ENCODE measurements at regions not wholly inside any gene's neighbourhood (a gene's known extent, or its start where the extent isn't known, plus 50 kb on each side); places are given as distances from the start of the nearest gene placed in this dataset.

- ATAC-seq, result no peak
- no peak for TF ChIP-seq SNAI2 (CRISPR knock-in tag; IDR thresholded peaks at IDR 0.05)
- no peak for TF ChIP-seq ZFP30 (CRISPR knock-in tag; IDR thresholded peaks at IDR 0.05)
- TF ChIP-seq ISL1 (CRISPR knock-in tag; IDR thresholded peaks at IDR 0.05), result no peak
- no peak for TF ChIP-seq TCF4 (CRISPR knock-in tag; IDR thresholded peaks at IDR 0.05; ENCODE audit: borderline replicate concordance)
- TF ChIP-seq ZC3H10 (CRISPR knock-in tag; IDR thresholded peaks at IDR 0.05), result no peak
- TF ChIP-seq GLIS3 (CRISPR knock-in tag; IDR thresholded peaks at IDR 0.05), result no peak
- TF ChIP-seq PATZ1 (CRISPR knock-in tag; IDR thresholded peaks at IDR 0.05; ENCODE audit: borderline replicate concordance), result no peak
- no peak for TF ChIP-seq CREB5 (CRISPR knock-in tag; IDR thresholded peaks at IDR 0.05; ENCODE audit: low read depth)
- TF ChIP-seq CSDC2 (CRISPR knock-in tag; IDR thresholded peaks at IDR 0.05), result no peak
Observed at GRCh38 chr2:176650838-176651555, 381.8 kb downstream of the MTX2 start.

GRCh38 chr2:176652300-176653182 lies 383.3 kb downstream of the MTX2 start:
- TF ChIP-seq ZNF565 (CRISPR knock-in tag; conservative IDR thresholded peaks at IDR 0.05; ENCODE audit: low read depth) (no peak), ZNF8 (CRISPR knock-in tag; IDR thresholded peaks at IDR 0.05) (no peak), CSRNP3 (CRISPR knock-in tag; IDR thresholded peaks at IDR 0.05) (no peak), OSR1 (CRISPR knock-in tag; IDR thresholded peaks at IDR 0.05) (no peak), BACH2 (CRISPR knock-in tag; IDR thresholded peaks at IDR 0.05; ENCODE audit: borderline replicate concordance) (no peak), ESRRG (CRISPR knock-in tag; IDR thresholded peaks at IDR 0.05) (no peak), POU6F1 (CRISPR knock-in tag; IDR thresholded peaks at IDR 0.05; ENCODE audit: borderline replicate concordance, low read depth) (no peak), SNAI2 (CRISPR knock-in tag; IDR thresholded peaks at IDR 0.05) (no peak), TCF4 (CRISPR knock-in tag; IDR thresholded peaks at IDR 0.05; ENCODE audit: borderline replicate concordance) (no peak), GLIS3 (CRISPR knock-in tag; IDR thresholded peaks at IDR 0.05) (no peak), ZC3H10 (CRISPR knock-in tag; IDR thresholded peaks at IDR 0.05) (no peak), PPARA (CRISPR knock-in tag; IDR thresholded peaks at IDR 0.05; ENCODE audit: borderline replicate concordance) (no peak), PATZ1 (CRISPR knock-in tag; IDR thresholded peaks at IDR 0.05; ENCODE audit: borderline replicate concordance) (no peak), ZFP30 (CRISPR knock-in tag; IDR thresholded peaks at IDR 0.05) (no peak), ZNF70 (CRISPR knock-in tag; IDR thresholded peaks at IDR 0.05) (no peak), CSDC2 (CRISPR knock-in tag; IDR thresholded peaks at IDR 0.05) (no peak)
- ATAC-seq, result peak; percentile 73
